H1 (cell line): ENCODE measurements at regions not wholly inside any gene's neighbourhood (a gene's known extent, or its start where the extent isn't known, plus 50 kb on each side); places are given as distances from the start of the nearest gene placed in this dataset.
A peak's percentile ranks its signal among the peaks of the same experiment; 100 is the strongest.

Experiments
- CTCF ChIA-PET: fragments of 300-600 bp; sonication (Branson Sonifier 250); formaldehyde crosslinking; loops from one replicate; lab custom pipeline; 2021; ENCODE audit not compliant: partially characterized antibody; lab: Charles Lee
- POLR2A ChIA-PET: fragments of 300-600 bp; sonication (Branson Sonifier 250); formaldehyde crosslinking; loops from one replicate; lab custom pipeline; 2021; ENCODE audit warnings: inconsistent platforms; ENCODE audit not compliant: partially characterized antibody; lab: Charles Lee
- DNase-seq, 2 experiments: peaks; one replicate each; pipeline versions ENCODE4 v3.0.0 to v3.0.0-alpha.2; 2010 to 2022; ENCODE audit warnings: low spot score in 2 of 2, low read depth in 1 of 2, mixed read lengths in 1 of 2
- FAIRE-seq: peaks from 2 replicates; lab custom pipeline; 2011; peaks lifted over from hg19 to GRCh38; lab: Jason Lieb, UNC
- H2AFZ ChIP-seq: 2 replicates; pipeline ENCODE4 v1.8.1; 2012; ENCODE audit warnings: low read length, inconsistent platforms
- H2AK5ac ChIP-seq: 2 replicates; pipeline ENCODE4 v1.6.1; 2013; ENCODE audit warnings: low read depth, low read length
- H2BK120ac ChIP-seq: replicated peaks from 2 replicates; pipeline ENCODE3; 2013; ENCODE audit warnings: low read depth, low read length, inconsistent platforms
- H2BK12ac ChIP-seq: 2 replicates; pipeline ENCODE4 v1.6.1; 2013; ENCODE audit warnings: low read depth, low read length
- H2BK15ac ChIP-seq: 2 replicates; pipeline ENCODE4 v1.6.1; 2013; ENCODE audit warnings: low read length
- H2BK20ac ChIP-seq: 2 replicates; pipeline ENCODE4 v1.6.1; 2013; ENCODE audit warnings: low read length
- H2BK5ac ChIP-seq: 2 replicates; pipeline ENCODE4 v1.6.1; 2013; ENCODE audit warnings: low read depth, low read length
- H3K14ac ChIP-seq: 2 replicates; pipeline ENCODE4 v1.6.1; 2013; ENCODE audit warnings: inconsistent platforms; ENCODE audit not compliant: insufficient read length
- H3K18ac ChIP-seq: 2 replicates; pipeline ENCODE4 v1.6.1; 2013; ENCODE audit warnings: low read length; ENCODE audit errors: extremely low read depth
- H3K23ac ChIP-seq: 2 replicates; pipeline ENCODE4 v1.6.1; 2013; ENCODE audit warnings: inconsistent platforms; ENCODE audit not compliant: insufficient read length
- H3K23me2 ChIP-seq: 2 replicates; pipeline ENCODE4 v1.6.1; 2013; ENCODE audit warnings: low read depth, low read length
- H3K27ac ChIP-seq: 2 replicates; pipeline ENCODE4 v1.6.1; 2011; ENCODE audit warnings: low read depth, low read length, inconsistent platforms
- H3K27me3 ChIP-seq, 4 experiments: replicated peaks in 1 of 4; 1 replicate in 1 of 4; 2 replicates in 3 of 4; pipeline versions ENCODE4 v1.6.1 to v1.8.1; 2011 to 2013; ENCODE audit warnings: low read length in 3 of 4, mild to moderate bottlenecking in 3 of 4, inconsistent platforms in 2 of 4, mixed read lengths in 2 of 4, moderate library complexity in 1 of 4; ENCODE audit not compliant: control insufficient read depth in 3 of 4, insufficient read depth in 3 of 4; ENCODE audit errors: extremely low read depth in 1 of 4
- H3K36me3 ChIP-seq, 4 experiments: 2 replicates each; pipeline versions ENCODE4 v1.6.1 to v1.8.1; 2011 to 2013; ENCODE audit warnings: mild to moderate bottlenecking in 4 of 4, low read length in 3 of 4, moderate library complexity in 2 of 4, control low read depth in 1 of 4, inconsistent platforms in 1 of 4; ENCODE audit not compliant: insufficient read depth in 4 of 4, control insufficient read depth in 2 of 4
- H3K4ac ChIP-seq: replicated peaks from 2 replicates; pipeline ENCODE3; 2013; ENCODE audit warnings: low read length, low read depth, mixed read lengths, inconsistent platforms; ENCODE audit not compliant: insufficient read length
- H3K4me1 ChIP-seq, 4 experiments: replicated peaks in 1 of 4; 1 replicate in 1 of 4; 2 replicates in 3 of 4; pipeline versions ENCODE4 v1.6.1 to v1.8.1; 2011 to 2013; ENCODE audit warnings: low read length in 3 of 4, inconsistent platforms in 2 of 4, mixed read lengths in 1 of 4; ENCODE audit not compliant: insufficient read depth in 4 of 4, control insufficient read depth in 3 of 4
- H3K4me2 ChIP-seq, 2 experiments: 2 replicates each; pipeline versions ENCODE4 v1.6.1 to v1.8.1; 2011 to 2013; ENCODE audit warnings: low read depth in 2 of 2, low read length in 2 of 2, control low read depth in 1 of 2, inconsistent platforms in 1 of 2, mild to moderate bottlenecking in 1 of 2; ENCODE audit not compliant: insufficient read depth in 1 of 2
- H3K4me3 ChIP-seq, 4 experiments: fragments of 200-600, 300-600 bp in 1 of 4; sonication (generic), shearing (Covaris generic), sonication (Bioruptor Twin) in 1 of 4; 2 replicates each; pipeline versions ENCODE4 v1.5.1 to v1.8.1; 2011 to 2016; ENCODE audit warnings: low read length in 4 of 4, low read depth in 3 of 4, control low read depth in 2 of 4, inconsistent platforms in 2 of 4, mild to moderate bottlenecking in 2 of 4, mixed read lengths in 1 of 4, moderate library complexity in 1 of 4; ENCODE audit not compliant: insufficient read depth in 2 of 4; ENCODE audit errors: extremely low read depth in 1 of 4
- H3K56ac ChIP-seq: replicated peaks from 2 replicates; pipeline ENCODE3; 2013; ENCODE audit warnings: low read depth, mild to moderate bottlenecking, mixed read lengths, low read length, inconsistent platforms; ENCODE audit not compliant: insufficient read length
- H3K79me1 ChIP-seq: 2 replicates; pipeline ENCODE4 v1.6.1; 2013; ENCODE audit warnings: low read depth, low read length, control low read depth
- H3K79me2 ChIP-seq, 2 experiments: 2 replicates each; pipeline versions ENCODE4 v1.6.1 to v1.8.1; 2012 to 2013; ENCODE audit warnings: low read length in 2 of 2, mild to moderate bottlenecking in 2 of 2, inconsistent platforms in 1 of 2; ENCODE audit not compliant: insufficient read depth in 2 of 2, control insufficient read depth in 1 of 2
- H3K9ac ChIP-seq, 4 experiments: replicated peaks in 1 of 4; 1 replicate in 1 of 4; 2 replicates in 3 of 4; pipeline versions ENCODE4 v1.6.1 to v1.8.1; 2011 to 2013; ENCODE audit warnings: low read depth in 3 of 4, low read length in 3 of 4, control low read depth in 2 of 4, mild to moderate bottlenecking in 2 of 4, moderate library complexity in 2 of 4, inconsistent platforms in 1 of 4; ENCODE audit errors: extremely low read depth in 1 of 4
- H3K9me3 ChIP-seq, 2 experiments: 2 replicates each; pipeline versions ENCODE4 v1.6.1 to v1.8.1; 2012 to 2013; ENCODE audit warnings: mild to moderate bottlenecking in 2 of 2, moderate library complexity in 2 of 2, control low read depth in 1 of 2, inconsistent platforms in 1 of 2, low read depth in 1 of 2, low read length in 1 of 2, mixed read lengths in 1 of 2; ENCODE audit not compliant: insufficient read depth in 2 of 2
- H4K20me1 ChIP-seq, 2 experiments: replicated peaks in 1 of 2; 2 replicates each; pipeline versions ENCODE3 to v1.8.1; 2011 to 2013; ENCODE audit warnings: inconsistent platforms in 2 of 2, low read length in 2 of 2, mild to moderate bottlenecking in 1 of 2; ENCODE audit not compliant: insufficient read depth in 2 of 2, control insufficient read depth in 1 of 2
- H4K5ac ChIP-seq: 2 replicates; pipeline ENCODE4 v1.6.1; 2013; ENCODE audit warnings: low read length, low read depth, mixed read lengths, inconsistent platforms; ENCODE audit not compliant: insufficient read length
- H4K8ac ChIP-seq: 2 replicates; pipeline ENCODE4 v1.8.0; 2013; ENCODE audit warnings: mild to moderate bottlenecking, moderate library complexity, low read length, inconsistent platforms; ENCODE audit not compliant: insufficient read depth; ENCODE audit errors: extremely low read depth
- H4K91ac ChIP-seq: replicated peaks from 2 replicates; pipeline ENCODE3; 2013; ENCODE audit warnings: low read length, mixed read lengths, inconsistent platforms; ENCODE audit not compliant: insufficient read length
- POU5F1 ChIP-seq: IDR thresholded peaks from 2 replicates; pipeline ENCODE4 v1.6.1; 2011; ENCODE audit warnings: low read depth, mild to moderate bottlenecking, low read length, moderate library complexity
- RFX5 ChIP-seq: IDR thresholded peaks from 2 replicates; pipeline ENCODE4 v1.6.1; 2011; ENCODE audit warnings: low read depth, low read length, improper control_type of control experiment, borderline replicate concordance
- TBP ChIP-seq: IDR thresholded peaks from 2 replicates; pipeline ENCODE4 v1.6.1; 2011; ENCODE audit warnings: low read depth, low read length, improper control_type of control experiment
- whole genome bisulfite sequencing, 2 experiments: shearing (Covaris generic) in 1 of 2; methylation state at CpG; one replicate each; pipeline versions ENCODE4 v1.1.6 to v1.1.7; 2013 to 2015; ENCODE audit warnings: low lambda C conversion rate in 2 of 2, mixed read lengths in 2 of 2, inconsistent platforms in 1 of 2, low coverage in 1 of 2, missing lambda C conversion rate in 1 of 2; ENCODE audit not compliant: insufficient replicate concordance in 2 of 2, insufficient coverage in 1 of 2, insufficient read length in 1 of 2; ENCODE audit errors: extremely low coverage in 1 of 2, missing lambda C conversion rate in 1 of 2; 5-methylcytosine and 5-hydroxymethylcytosine counted together
- TF ChIP-seq, protein P1 (sequence below): IDR thresholded peaks from 2 replicates; pipeline ENCODE4 v1.6.1; 2012; ENCODE audit warnings: inconsistent platforms

GRCh38 chr13:83824560-83824959 is 57.7 kb downstream of the SLITRK1 start:
- 0 out of 2 replicates have a peak overlapping the region, but pooled peaks have one; percentile 12 for H2BK15ac ChIP-seq
- no peak overlapping the region for H3K14ac ChIP-seq
- FAIRE-seq (no peak), DNase-seq (no peak)
- no peak overlapping the region for H4K5ac ChIP-seq
- no peak overlapping the region for H2AK5ac ChIP-seq
- 86% methylated on average over 8 of the region's 8 CpGs; no CpG with 5 or more reads in 1 of the 2 experiments for WGBS, 2 experiments
- H2AFZ ChIP-seq = no peak overlapping the region
- H3K18ac ChIP-seq = no peak overlapping the region
- H3K23me2 ChIP-seq = no peaks in the 10 kb centered on the region
- TF ChIP-seq TBP (no peak), POU5F1 (no peak), RFX5 (no peak)
- TF ChIP-seq, protein P1, sequence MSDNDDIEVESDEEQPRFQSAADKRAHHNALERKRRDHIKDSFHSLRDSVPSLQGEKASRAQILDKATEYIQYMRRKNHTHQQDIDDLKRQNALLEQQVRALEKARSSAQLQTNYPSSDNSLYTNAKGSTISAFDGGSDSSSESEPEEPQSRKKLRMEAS = 0 out of 2 replicates have a peak, but pooled peaks have one; percentile 25
- no peaks in the 10 kb centered on the region for H3K36me3 ChIP-seq
- no peak overlapping the region; the same call in 1 of the 2 replicates for H2BK5ac ChIP-seq
- H3K4me1 ChIP-seq = peaks cover 0 to 5% (median 0%) of the 10 kb centered on the region in 4 experiments; a peak in 2 of 7 replicates
- H3K27ac ChIP-seq = no peak overlapping the region
- no peaks in the 10 kb centered on the region for H3K79me1 ChIP-seq
- no peak overlapping the region for H3K4ac ChIP-seq
- no peak overlapping the region for H3K56ac ChIP-seq
- CTCF ChIA-PET = interaction anchor here (1.1 kb wide), 1 partner anchor 8 kb away, joined by 3 read pairs; no protein-coding TSS in a partner anchor
- H2BK12ac ChIP-seq = no peak overlapping the region
- H2BK20ac ChIP-seq = no peak overlapping the region
- H3K27me3 ChIP-seq = no peaks in the 10 kb centered on the region
- H3K9me3 ChIP-seq = no peaks in the 10 kb centered on the region; a peak in 1 of 4 replicates
- H2BK120ac ChIP-seq = no peak overlapping the region
- no peak overlapping the region for H3K4me3 ChIP-seq
- H4K8ac ChIP-seq = no peak overlapping the region
- H3K23ac ChIP-seq = no peak overlapping the region
- H4K20me1 ChIP-seq = no peaks in the 10 kb centered on the region
- no peak overlapping the region for H4K91ac ChIP-seq
- POLR2A ChIA-PET = no interaction called here
- no peaks in the 10 kb centered on the region for H3K79me2 ChIP-seq
- H3K4me2 ChIP-seq = no peak overlapping the region
- H3K9ac ChIP-seq = no peak overlapping the region
